ENCODE measurements at regions not wholly inside any gene's neighbourhood (a gene's known extent, or its start where the extent isn't known, plus 50 kb on each side); places are given as distances from the start of the nearest gene placed in this dataset.
"Not testable (repeated sequence)": the region's sequence is repeated elsewhere in the genome, so short reads cannot be mapped to it uniquely, and the experiment has no call there.

- no peak for DNase-seq
- TF ChIP-seq GATA1 (IDR thresholded peaks at IDR 0.05; ENCODE audit: low read depth, low read length) (no peak), POLR2A (IDR thresholded peaks at IDR 0.05; ENCODE audit: low read length) (no peak)
Measured at GRCh38 chr12:58009405-58010195, 68.2 kb downstream of the ATP23 start.

- no peak for TF ChIP-seq POLR2A (IDR thresholded peaks at IDR 0.05; ENCODE audit: low read length)
- TF ChIP-seq GATA1 (IDR thresholded peaks at IDR 0.05; ENCODE audit: low read depth, low read length) = no peak
Measured at GRCh38 chr12:58011676-58012075, 70.3 kb downstream of the ATP23 start.

DNA sequence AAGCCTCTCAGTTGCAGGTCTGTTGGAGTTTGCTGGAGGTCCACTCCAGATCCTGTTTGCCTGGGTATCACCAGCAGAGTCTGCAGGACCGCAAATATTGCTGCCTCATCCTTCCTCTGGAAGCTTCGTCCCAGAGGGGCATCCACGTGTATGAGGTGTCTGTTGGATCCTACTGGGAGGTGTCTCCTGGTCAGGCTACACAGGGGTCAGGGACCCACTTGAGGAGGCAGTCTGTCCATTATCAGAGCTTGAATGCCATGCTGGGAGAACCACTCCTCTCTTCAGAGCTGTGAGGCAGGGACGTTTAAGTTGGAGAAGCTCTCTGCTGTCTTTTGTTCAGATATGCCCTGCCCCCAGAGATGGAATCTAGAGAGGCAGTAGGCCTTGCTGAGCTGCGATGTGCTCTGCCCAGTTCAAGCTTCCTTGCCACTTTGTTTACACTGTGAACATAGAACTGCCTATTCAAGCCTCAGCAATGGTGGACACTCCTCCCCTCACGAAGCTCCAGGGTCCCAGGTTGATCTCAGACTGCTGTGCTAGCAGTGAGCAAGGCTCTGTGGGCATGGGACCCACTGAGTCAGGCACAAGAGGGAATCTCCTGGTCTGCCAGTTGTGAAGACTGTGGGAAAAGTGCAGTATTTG lies 81.1 kb downstream of the ATP23 start:
- DNase-seq = not testable (repeated sequence)

More at GRCh38 chr12:58011676-58012075, 70.3 kb downstream of the ATP23 start:
- DNase-seq = no peak

- TF ChIP-seq POLR2A (IDR thresholded peaks at IDR 0.05; ENCODE audit: low read length) = no peak
- no peak for TF ChIP-seq GATA1 (IDR thresholded peaks at IDR 0.05; ENCODE audit: low read depth, low read length)
Measured at GRCh38 chr12:58025431-58025830, 84.1 kb downstream of the ATP23 start.

DNA sequence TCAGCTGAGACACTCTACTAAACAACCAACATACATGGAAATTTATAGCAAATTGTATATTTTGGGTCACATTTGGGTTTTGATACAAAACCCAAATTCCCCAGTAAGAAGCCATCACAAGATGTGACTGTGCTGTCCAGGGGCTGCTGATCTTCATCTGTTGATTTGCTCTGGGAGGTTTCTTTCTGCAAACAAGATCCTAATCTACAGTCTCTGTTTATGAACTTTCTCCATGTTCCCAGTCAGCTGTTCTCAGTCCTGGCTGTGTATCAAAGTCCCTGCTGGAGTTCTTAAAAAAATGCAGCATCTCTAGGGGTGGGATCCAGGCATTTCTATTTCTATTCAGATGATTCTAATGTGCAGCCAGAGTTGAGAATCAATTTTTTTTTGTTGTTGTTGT lies 85.1 kb downstream of the ATP23 start:
- no peak for TF ChIP-seq GATA1 (IDR thresholded peaks at IDR 0.05; ENCODE audit: low read depth, low read length)
- no peak for TF ChIP-seq POLR2A (IDR thresholded peaks at IDR 0.05; ENCODE audit: low read length)
- no peak for DNase-seq

More at GRCh38 chr12:58025431-58025830, 84.1 kb downstream of the ATP23 start:
- DNase-seq = no peak

DNA sequence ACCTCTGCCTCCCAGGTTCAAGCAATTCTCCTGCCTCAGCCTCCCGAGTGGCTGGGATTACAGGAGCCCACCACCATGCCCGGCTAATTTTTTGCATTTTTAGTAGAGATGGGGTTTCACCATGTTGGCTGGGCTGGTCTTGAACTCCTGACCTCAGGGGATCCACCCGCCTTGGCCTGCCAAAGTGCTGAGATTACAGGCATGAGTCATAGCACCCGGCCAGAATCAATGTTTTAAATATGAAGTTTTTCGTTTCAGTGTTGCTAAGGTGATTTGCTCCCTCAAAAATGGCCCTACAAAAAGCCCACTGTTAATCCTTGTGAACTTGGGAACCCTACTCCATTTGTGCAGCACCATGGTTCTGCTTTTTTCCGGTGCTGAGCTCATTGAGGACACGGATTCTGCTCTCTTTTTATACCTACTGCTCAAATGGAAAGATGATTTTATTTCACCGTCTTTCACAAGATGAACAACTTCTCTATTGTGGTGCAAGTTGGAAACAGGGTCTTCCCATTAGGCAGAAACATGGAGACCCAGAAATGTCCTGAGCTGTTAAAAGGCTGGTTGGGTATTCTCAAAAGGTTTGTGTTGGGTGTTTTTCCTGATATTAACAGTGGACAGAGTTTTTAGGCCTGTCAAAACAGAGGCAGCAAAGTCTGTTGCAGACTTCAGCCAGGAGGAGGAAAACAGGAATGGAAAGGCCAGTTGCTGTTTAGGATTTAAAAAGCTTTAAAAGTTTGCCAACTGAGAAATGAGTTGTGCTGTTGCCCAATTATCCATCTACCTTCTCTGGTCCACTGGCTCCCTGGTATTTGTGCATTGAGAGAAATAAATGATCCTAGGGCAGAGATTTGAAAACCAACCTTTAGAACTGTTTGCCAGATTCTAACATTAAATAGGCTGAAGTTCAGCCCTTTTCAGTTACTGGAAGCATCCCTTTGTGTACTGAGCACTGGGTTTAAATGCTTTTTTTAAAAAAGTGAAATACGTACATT lies 85.8 kb downstream of the ATP23 start:
- TF ChIP-seq GATA1 (IDR thresholded peaks at IDR 0.05; ENCODE audit: low read depth, low read length) = no peak
- no peak for TF ChIP-seq POLR2A (IDR thresholded peaks at IDR 0.05; ENCODE audit: low read length)
- no peak for DNase-seq

GRCh38 chr12:58028294-58028693 lies 86.9 kb downstream of the ATP23 start:
- TF ChIP-seq POLR2A (IDR thresholded peaks at IDR 0.05; ENCODE audit: low read length) (no peak), GATA1 (IDR thresholded peaks at IDR 0.05; ENCODE audit: low read depth, low read length) (no peak)
- no peak for DNase-seq

GRCh38 chr12:58029260-58029659 lies 87.9 kb downstream of the ATP23 start:
- no peak for DNase-seq
- TF ChIP-seq POLR2A (IDR thresholded peaks at IDR 0.05; ENCODE audit: low read length) (no peak), GATA1 (IDR thresholded peaks at IDR 0.05; ENCODE audit: low read depth, low read length) (no peak)

GRCh38 chr12:58030566-58031279 lies 89.4 kb downstream of the ATP23 start:
- DNase-seq = no peak
- no peak for TF ChIP-seq POLR2A (IDR thresholded peaks at IDR 0.05; ENCODE audit: low read length)
- no peak for TF ChIP-seq GATA1 (IDR thresholded peaks at IDR 0.05; ENCODE audit: low read depth, low read length)

DNA sequence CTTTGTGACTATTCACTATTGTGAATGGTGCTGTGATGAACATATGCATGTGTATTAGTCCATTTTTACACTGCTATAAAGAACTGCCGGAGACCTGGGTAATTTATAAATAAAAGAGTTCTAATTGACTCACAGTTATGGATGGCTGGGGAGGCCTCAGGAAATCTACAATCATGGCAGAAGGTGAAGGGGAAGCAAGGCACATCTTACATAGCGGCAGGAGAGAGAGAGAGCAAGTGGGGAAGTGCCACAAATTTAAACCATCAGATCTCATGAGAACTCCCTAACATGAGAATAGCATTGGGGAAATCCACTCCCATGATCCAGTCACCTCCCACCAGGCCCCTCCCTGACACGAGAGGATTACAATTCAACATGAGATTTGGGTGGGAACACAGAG lies 90.8 kb downstream of the ATP23 start:
- TF ChIP-seq POLR2A (IDR thresholded peaks at IDR 0.05; ENCODE audit: low read length) (no peak), GATA1 (IDR thresholded peaks at IDR 0.05; ENCODE audit: low read depth, low read length) (no peak)
- no peak for DNase-seq

GRCh38 chr12:58033831-58034230 lies 92.5 kb downstream of the ATP23 start:
- TF ChIP-seq GATA1 (IDR thresholded peaks at IDR 0.05; ENCODE audit: low read depth, low read length) = no peak
- no peak for TF ChIP-seq POLR2A (IDR thresholded peaks at IDR 0.05; ENCODE audit: low read length)
- DNase-seq = no peak

- TF ChIP-seq POLR2A (IDR thresholded peaks at IDR 0.05; ENCODE audit: low read length) = no peak
- DNase-seq = no peak
Measured at GRCh38 chr12:58034311-58034710, 92.9 kb downstream of the ATP23 start.

DNA sequence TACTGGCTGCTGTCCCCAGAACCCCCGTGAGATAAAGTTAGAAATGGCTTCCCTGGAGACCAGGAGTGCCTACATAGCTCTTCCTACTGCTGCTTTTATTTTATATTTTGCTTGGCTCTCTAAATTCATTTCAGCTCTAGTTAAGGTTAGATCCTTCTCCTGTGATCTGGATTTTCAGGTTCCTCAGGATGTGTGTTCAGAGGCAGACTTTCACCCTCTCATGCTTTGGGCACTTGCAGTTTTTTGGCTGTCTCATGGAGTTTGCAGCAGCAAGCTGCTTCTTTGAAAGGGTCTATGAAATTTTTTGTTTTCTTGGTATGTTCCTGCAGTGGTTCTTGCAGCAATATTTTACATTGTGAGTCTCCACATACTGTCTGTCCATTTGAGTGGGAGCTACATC lies 93.3 kb downstream of the ATP23 start:
- no peak for TF ChIP-seq POLR2A (IDR thresholded peaks at IDR 0.05; ENCODE audit: low read length)
- TF ChIP-seq GATA1 (IDR thresholded peaks at IDR 0.05; ENCODE audit: low read depth, low read length) = no peak
- DNase-seq = no peak

Data from erythroblast (primary cell).